PC-9 (cell line): ENCODE measurements at regions not wholly inside any gene's neighbourhood (a gene's known extent, or its start where the extent isn't known, plus 50 kb on each side); places are given as distances from the start of the nearest gene placed in this dataset.

Experiments
- BruUV-seq: library from RNA; stranded (reverse); fragments of 400-500 nt; replicated peaks from 2 replicates; lab custom pipeline; 2021; lab: Mats Ljungman, UMichigan
- CTCF ChIA-PET: fragments of 300-600 bp; sonication (Branson Sonifier 250); formaldehyde crosslinking; loops from one replicate; lab custom pipeline; 2022; ENCODE audit warnings: antibody characterized with exemption; lab: Charles Lee
- POLR2A ChIA-PET: fragments of 300-600 bp; sonication (Branson Sonifier 250); formaldehyde crosslinking; loops from one replicate; lab custom pipeline; 2022; ENCODE audit warnings: antibody characterized with exemption; ENCODE audit not compliant: unreplicated experiment; lab: Charles Lee
- DNase-seq, 2 experiments: peaks; one replicate each; pipeline versions ENCODE4 v3.0.0 to v3.0.0-alpha.2; 2015 to 2022; ENCODE audit warnings: mixed read lengths in 1 of 2
- H2AFZ ChIP-seq: fragments of 200-600 bp; sonication (generic); 2 replicates; pipeline ENCODE4 v1.8.1; 2017; ENCODE audit warnings: antibody characterized with exemption
- H3F3A ChIP-seq: fragments of 200-600 bp; sonication (generic); 2 replicates; pipeline ENCODE4 v1.8.1; 2017; ENCODE audit warnings: antibody characterized with exemption, mild to moderate bottlenecking, low read depth; ENCODE audit not compliant: insufficient read depth
- H3K27ac ChIP-seq: fragments of 200-600 bp; sonication (generic); 2 replicates; pipeline ENCODE4 v1.6.1; 2016; ENCODE audit warnings: mixed run types
- H3K27me3 ChIP-seq: fragments of 200-600 bp; sonication (generic); 2 replicates; pipeline ENCODE4 v1.6.1; 2016; ENCODE audit warnings: low read depth, mixed run types; ENCODE audit not compliant: insufficient read depth
- H3K36me3 ChIP-seq: fragments of 200-600 bp; sonication (generic); 2 replicates; pipeline ENCODE4 v1.6.1; 2016; ENCODE audit warnings: low read depth, mixed run types
- H3K4me1 ChIP-seq: fragments of 200-600 bp; sonication (generic); replicated peaks from 2 replicates; pipeline ENCODE4 v1.6.1; 2016; ENCODE audit warnings: mixed run types; ENCODE audit not compliant: insufficient read depth
- H3K4me2 ChIP-seq: fragments of 200-600 bp; sonication (generic); 2 replicates; pipeline ENCODE4 v1.6.1; 2017; ENCODE audit warnings: mixed run types
- H3K4me3 ChIP-seq: fragments of 200-600 bp; sonication (generic); 2 replicates; pipeline ENCODE4 v1.6.1; 2016; ENCODE audit warnings: mixed run types
- H3K79me2 ChIP-seq: fragments of 200-600 bp; sonication (generic); 2 replicates; pipeline ENCODE4 v1.6.1; 2017; ENCODE audit warnings: low read depth, mixed run types
- H3K9me2 ChIP-seq: fragments of 200-600 bp; sonication (generic); 2 replicates; pipeline ENCODE4 v1.8.1; 2017; ENCODE audit warnings: mild to moderate bottlenecking; ENCODE audit not compliant: insufficient read depth
- H3K9me3 ChIP-seq: fragments of 200-600 bp; sonication (generic); 2 replicates; pipeline ENCODE4 v1.8.1; 2016; ENCODE audit warnings: low read depth; ENCODE audit not compliant: insufficient read depth
- H4K20me1 ChIP-seq: fragments of 200-600 bp; sonication (generic); 2 replicates; pipeline ENCODE4 v1.8.1; 2017; ENCODE audit not compliant: insufficient read depth
- CTCF ChIP-seq: fragments of 200-600 bp; sonication (generic); conservative IDR thresholded peaks from 2 replicates; pipeline ENCODE4 v1.6.1; 2017; ENCODE audit warnings: mixed run types, antibody characterized with exemption, mild to moderate bottlenecking, moderate library complexity
- EZH2 ChIP-seq: fragments of 200-600 bp; sonication (generic); IDR thresholded peaks from 2 replicates; pipeline ENCODE4 v1.8.0; 2017; ENCODE audit warnings: antibody characterized with exemption, low read depth
- intact Hi-C: fragments of 100-400 bp; cut with micrococcal nuclease; formaldehyde crosslinking; loops from one replicate; pipeline ENCODE4 v1.10.0; 2022; ENCODE audit not compliant: unreplicated experiment

GRCh38 chr5:4703931-4704458 is 436.1 kb upstream of the ADAMTS16 start:
- no peak overlapping the region for H3K4me2 ChIP-seq
- H3K4me1 ChIP-seq, result no peaks in the 10 kb centered on the region
- H3F3A ChIP-seq, result no peaks in the 10 kb centered on the region
- TF ChIP-seq EZH2 (no peak), CTCF (no peak)
- H3K79me2 ChIP-seq, result no peaks in the 10 kb centered on the region
- H3K4me3 ChIP-seq, result no peak overlapping the region
- DNase-seq, result peak in 1 of 2 experiments; percentile 25
- 0 out of 2 replicates have a peak, but pooled peaks cover 5% of the 10 kb centered on the region for H4K20me1 ChIP-seq
- H3K9me3 ChIP-seq, result no peaks in the 10 kb centered on the region
- peaks cover 12% of the 10 kb centered on the region; the same call in 1 of the 2 replicates for H3K27me3 ChIP-seq
- no peak overlapping the region for H2AFZ ChIP-seq
- no TSS peak for BruUV-seq
- no peaks in the 10 kb centered on the region for H3K9me2 ChIP-seq
- intact Hi-C loops, result no loop called here
- ChIA-PET CTCF (no interaction called here), POLR2A (no interaction called here)
- H3K36me3 ChIP-seq, result no peaks in the 10 kb centered on the region
- H3K27ac ChIP-seq, result no peak overlapping the region

GRCh38 chr5:4704951-4705350 is 435.2 kb upstream of the ADAMTS16 start:
- BruUV-seq, result no TSS peak
- intact Hi-C loops, result no loop called here
- no peak overlapping the region for H2AFZ ChIP-seq

DNA sequence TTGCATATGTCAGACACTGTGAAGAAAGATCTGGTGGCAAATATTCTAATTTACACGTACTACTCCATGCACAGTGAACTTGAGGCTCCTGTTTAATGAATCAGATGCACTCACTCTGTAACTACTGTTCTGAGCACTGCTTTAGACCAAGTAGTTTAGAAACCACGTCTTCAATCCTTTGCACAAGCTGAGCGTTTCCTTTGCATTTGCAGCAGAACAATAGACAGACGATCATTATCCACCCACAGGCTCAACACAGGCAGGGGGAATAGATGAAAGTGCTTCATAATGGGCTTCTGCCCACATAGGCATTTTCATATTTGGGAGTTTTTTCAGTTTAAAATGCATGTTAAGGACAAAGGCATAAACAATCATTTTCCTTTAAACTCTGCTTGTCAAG is 423.3 kb upstream of the ADAMTS16 start:
- Histone ChIP-seq H3K79me2 (no peaks in the 10 kb centered on the region), H2AFZ (no peak overlapping the region), H3K9me3 (no peaks in the 10 kb centered on the region), H3K4me2 (no peak overlapping the region), H3K9me2 (no peaks in the 10 kb centered on the region), H4K20me1 (no peaks in the 10 kb centered on the region), H3K36me3 (no peaks in the 10 kb centered on the region), H3K4me3 (no peak overlapping the region), H3K4me1 (no peaks in the 10 kb centered on the region), H3K27me3 (no peaks in the 10 kb centered on the region), H3K27ac (no peak overlapping the region), H3F3A (no peaks in the 10 kb centered on the region; the same call in 1 of the 2 replicates)
- POLR2A ChIA-PET, result no interaction called here
- no peak for DNase-seq
- intact Hi-C loops, result no loop called here
- no peak for TF ChIP-seq EZH2
- TF ChIP-seq CTCF, result no peak
- no TSS peak for BruUV-seq
- CTCF ChIA-PET, result no interaction called here

More at GRCh38 chr5:4704951-4705350, 435.2 kb upstream of the ADAMTS16 start:
- Histone ChIP-seq H3K27ac (no peak overlapping the region), H3F3A (no peaks in the 10 kb centered on the region), H4K20me1 (0 out of 2 replicates have a peak, but pooled peaks cover 5% of the 10 kb centered on the region), H3K4me3 (no peak overlapping the region), H3K27me3 (peaks cover 3% of the 10 kb centered on the region; the same call in 1 of the 2 replicates), H3K9me3 (no peaks in the 10 kb centered on the region), H3K36me3 (no peaks in the 10 kb centered on the region), H3K9me2 (no peaks in the 10 kb centered on the region), H3K79me2 (no peaks in the 10 kb centered on the region), H3K4me2 (no peak overlapping the region), H3K4me1 (no peaks in the 10 kb centered on the region)
- TF ChIP-seq EZH2, result no peak
- TF ChIP-seq CTCF, result no peak
- peak in 1 of 2 experiments; percentile 30 for DNase-seq
- ChIA-PET POLR2A (no interaction called here), CTCF (no interaction called here)
